Stimulated activated CD4-positive, alpha-beta T cell treated with anti-CD3 and anti-CD28 coated beads, TNF-alpha, amount 100 ng/mL, for 48 hours (primary cell): ENCODE measurements at regions not wholly inside any gene's neighbourhood (a gene's known extent, or its start where the extent isn't known, plus 50 kb on each side); places are given as distances from the start of the nearest gene placed in this dataset.

Experiments
- DNase-seq, 3 donors: peaks; one replicate each; pipeline ENCODE4 v3.0.0-alpha.2; 2020; ENCODE audit warnings: low read depth in 3 of 3

DNA sequence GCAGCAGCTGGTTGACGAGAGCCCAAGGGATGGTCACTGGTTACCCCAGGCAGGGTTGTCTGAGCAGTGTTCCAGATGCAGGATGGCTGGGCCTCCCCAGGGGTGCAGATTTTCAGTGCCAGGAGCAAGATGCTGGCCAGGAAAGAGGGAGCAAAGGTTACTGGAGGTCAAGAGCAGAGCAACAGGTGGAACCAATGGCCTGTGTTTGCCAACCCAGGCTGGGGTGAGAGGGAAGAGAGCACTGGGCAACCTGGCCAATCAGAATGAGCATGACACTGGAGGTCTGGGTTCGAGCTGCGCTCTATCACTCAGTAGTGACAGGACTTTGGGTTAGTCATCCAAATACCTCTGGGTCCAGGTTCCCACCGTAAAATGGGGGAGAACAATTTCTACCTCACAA lies 90.6 kb upstream of the TLE3 start:
- no peak for DNase-seq

GRCh38 chr15:70187331-70187730 lies 89.6 kb upstream of the TLE3 start:
- no peak for DNase-seq

- DNase-seq: no peak
Observed at GRCh38 chr15:70186152-70186551, 88.4 kb upstream of the TLE3 start.

GRCh38 chr15:70185251-70185711 lies 87.6 kb upstream of the TLE3 start:
- DNase-seq: no peak

GRCh38 chr15:70182858-70183695 lies 85.4 kb upstream of the TLE3 start:
- no peak for DNase-seq

DNA sequence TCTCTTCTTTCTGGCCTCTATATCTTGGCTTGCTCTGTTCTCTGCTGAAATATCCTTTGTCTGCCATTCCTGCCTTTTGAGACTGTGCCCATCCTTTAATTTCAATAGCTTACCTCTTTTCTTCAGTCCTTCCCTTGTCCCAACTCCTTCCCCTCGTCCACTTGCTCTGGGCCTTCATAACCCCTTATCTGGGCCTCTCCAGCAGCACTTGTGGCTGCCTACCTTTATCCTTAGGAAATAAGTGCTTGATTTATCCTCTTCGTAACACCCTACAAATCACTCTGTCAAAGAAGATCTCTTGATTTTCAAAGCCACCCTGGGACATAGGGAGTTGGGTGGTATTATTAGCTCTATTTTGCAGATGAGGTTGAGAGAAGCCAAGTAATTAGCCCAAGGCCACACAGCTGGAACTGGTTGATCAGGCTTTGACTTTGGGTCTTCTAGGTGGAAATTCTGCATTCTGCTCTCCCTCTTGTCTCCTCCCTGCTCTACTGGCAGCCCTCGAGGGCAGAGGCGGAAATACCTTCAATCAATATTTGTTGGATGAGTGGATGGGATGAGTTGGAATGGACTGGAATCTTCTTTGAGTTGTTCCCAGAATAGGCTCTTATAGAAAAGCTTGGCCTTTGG lies 84.0 kb upstream of the TLE3 start:
- DNase-seq: no peak

GRCh38 chr15:70180186-70180875 lies 82.6 kb upstream of the TLE3 start:
- DNase-seq: no peak

- DNase-seq: no peak
Observed at GRCh38 chr15:70179309-70179892, 81.7 kb upstream of the TLE3 start.

- no peak for DNase-seq
Observed at GRCh38 chr15:70178335-70179084, 80.8 kb upstream of the TLE3 start.

DNA sequence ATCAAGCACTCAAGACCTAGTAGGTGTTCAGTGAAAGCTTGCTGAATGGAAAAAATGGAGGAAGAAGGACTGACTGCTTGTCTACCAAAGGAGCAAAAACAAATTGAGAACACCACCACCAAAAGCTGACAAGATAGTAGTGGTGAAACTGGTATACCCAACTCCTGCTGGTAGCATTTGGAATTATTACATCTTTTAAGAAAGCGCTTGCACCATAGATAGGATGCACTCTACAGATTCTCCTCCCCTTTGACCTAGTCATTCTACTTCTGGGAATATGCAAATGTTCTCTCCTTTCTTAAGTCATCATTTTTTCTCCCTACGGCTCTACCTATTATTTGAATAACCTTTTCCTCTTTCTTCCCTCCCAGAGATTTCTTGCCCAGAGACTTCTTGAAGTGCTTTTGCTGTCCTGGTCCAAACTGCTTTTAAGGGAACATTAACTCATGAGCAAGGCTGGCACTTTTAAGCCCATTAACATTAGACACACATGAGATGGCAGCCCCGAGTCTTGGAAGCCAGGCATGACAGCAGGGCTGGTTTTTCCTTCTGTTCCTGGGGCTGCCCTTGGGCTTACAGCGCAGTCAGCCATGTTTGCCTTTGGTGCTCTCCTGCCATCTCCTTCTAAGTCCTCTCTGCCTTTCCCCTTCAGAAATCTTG lies 75.0 kb upstream of the TLE3 start:
- no peak for DNase-seq

GRCh38 chr15:70172124-70172523 lies 74.4 kb upstream of the TLE3 start:
- DNase-seq: no peak

- DNase-seq: no peak
Observed at GRCh38 chr15:70171256-70171886, 73.7 kb upstream of the TLE3 start.

GRCh38 chr15:70170096-70170699 lies 72.5 kb upstream of the TLE3 start:
- no peak for DNase-seq

DNA sequence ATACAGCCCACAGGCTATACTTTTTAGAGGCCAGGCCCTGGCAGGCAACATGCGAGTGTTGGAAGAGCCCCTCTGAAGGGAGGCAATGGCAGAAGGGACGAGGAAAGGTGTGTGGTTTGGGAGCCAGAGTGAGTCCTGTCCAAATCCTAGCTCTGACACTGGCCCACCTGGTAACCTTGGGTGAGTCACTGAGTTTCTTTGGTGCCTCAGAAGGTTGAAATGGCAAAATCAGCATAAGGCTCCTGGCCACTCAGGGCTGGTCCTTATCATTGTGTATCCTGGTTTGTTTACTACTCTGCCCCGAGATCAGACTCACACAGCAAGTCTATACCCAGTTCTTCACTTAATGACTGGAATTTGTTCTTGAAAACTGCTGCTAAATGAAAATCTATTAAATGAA lies 71.4 kb upstream of the TLE3 start:
- no peak for DNase-seq

- no peak for DNase-seq
Observed at GRCh38 chr15:70167155-70167554, 69.4 kb upstream of the TLE3 start.

- no peak for DNase-seq
Observed at GRCh38 chr15:70166506-70167087, 68.9 kb upstream of the TLE3 start.

- no peak for DNase-seq
Observed at GRCh38 chr15:70165716-70166284, 68.1 kb upstream of the TLE3 start.

- DNase-seq: no peak
Observed at GRCh38 chr15:70164910-70165715, 67.4 kb upstream of the TLE3 start.
